Liver (tissue), 3 donors: ENCODE measurements at regions not wholly inside any gene's neighbourhood (a gene's known extent, or its start where the extent isn't known, plus 50 kb on each side); places are given as distances from the start of the nearest gene placed in this dataset.

ENCODE experiments used
- CTCF ChIP-seq: fragments of 150-350 bp; IDR thresholded peaks from 2 replicates; pipeline ENCODE4 v1.5.1; 2017; ENCODE audit warnings: improper control_type of control experiment, low read depth, low read length; ENCODE audit not compliant: missing input control
- JUND ChIP-seq, 2 donors: IDR thresholded peaks; 2 replicates each; pipeline ENCODE4 v1.6.1; 2016; ENCODE audit warnings: antibody characterized with exemption in 2 of 2
- NR2F2 ChIP-seq: IDR thresholded peaks from 2 replicates; pipeline ENCODE4 v1.6.1; 2016; ENCODE audit warnings: antibody characterized with exemption
- SP1 ChIP-seq: IDR thresholded peaks from 2 replicates; pipeline ENCODE4 v1.6.1; 2018; ENCODE audit warnings: antibody characterized with exemption, mild to moderate bottlenecking
- YY1 ChIP-seq: IDR thresholded peaks from 2 replicates; pipeline ENCODE4 v1.6.1; 2016; ENCODE audit warnings: antibody characterized with exemption, mild to moderate bottlenecking
- donor health status: healthy.
- donor health status: healthy.

GRCh38 chr17:64732336-64733006, 70.4 kb upstream of the SMURF2 start:
- no peak for TF ChIP-seq SP1
- no peak for TF ChIP-seq CTCF
- peak; percentile 52 for TF ChIP-seq NR2F2
- no peak for TF ChIP-seq YY1
- TF ChIP-seq JUND (IDR thresholded peaks at IDR 0.05), result no peak
